CD4-positive, alpha-beta T cell treated with Interleukin-10 for 1 hour (primary cell): ENCODE measurements at regions not wholly inside any gene's neighbourhood (a gene's known extent, or its start where the extent isn't known, plus 50 kb on each side); places are given as distances from the start of the nearest gene placed in this dataset.

Source experiments
- DNase-seq: peaks from one replicate; pipeline ENCODE4 v3.0.0-alpha.2; 2020

DNA sequence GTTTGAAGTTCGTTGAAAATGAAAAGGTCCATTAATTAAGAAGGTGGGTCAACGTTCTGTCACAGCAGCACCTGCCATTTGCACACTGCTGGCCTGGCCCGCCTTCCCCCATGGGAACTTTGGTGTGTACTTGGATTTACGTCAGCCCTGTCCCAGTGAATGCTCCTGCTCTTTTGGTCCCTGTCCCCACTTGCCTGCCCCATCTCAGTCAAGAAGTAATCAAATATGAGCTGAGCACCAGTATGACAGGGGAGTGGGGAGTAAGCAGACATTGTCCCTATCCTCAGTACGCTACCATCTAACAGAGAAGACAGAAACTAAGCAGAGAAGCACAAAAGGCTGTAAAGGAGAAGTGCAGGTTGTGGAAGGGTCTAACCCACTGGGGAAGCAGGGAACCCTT, 65.1 kb downstream of the SLC4A3 start:
- no peak for DNase-seq

DNA sequence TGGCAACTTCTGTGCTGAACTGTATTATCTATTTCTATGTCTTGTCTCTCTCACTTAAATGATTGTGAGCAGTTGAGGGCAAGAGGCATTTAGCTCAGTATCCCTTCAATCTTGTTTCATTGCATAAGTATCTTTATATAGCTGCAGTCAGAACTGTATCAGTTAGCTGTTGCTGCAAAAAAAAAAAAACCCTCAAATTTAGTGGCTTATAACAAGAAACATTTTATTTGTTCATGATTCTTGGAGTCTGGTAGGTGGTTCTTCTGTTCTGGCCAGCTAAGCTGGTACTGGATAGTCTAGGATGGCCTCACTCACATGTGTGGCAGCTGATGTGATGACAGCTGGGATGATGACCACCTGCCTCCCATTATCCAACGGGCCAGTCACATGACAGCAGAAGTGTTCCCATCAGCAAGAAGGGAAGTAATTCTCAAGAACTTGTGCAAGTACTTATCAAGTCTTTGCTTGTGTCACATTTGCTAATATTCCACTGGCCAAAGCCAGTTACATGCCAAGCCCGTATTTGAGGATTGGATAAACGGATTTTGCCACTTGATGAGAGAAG, 67.8 kb downstream of the SLC4A3 start:
- no peak for DNase-seq

DNA sequence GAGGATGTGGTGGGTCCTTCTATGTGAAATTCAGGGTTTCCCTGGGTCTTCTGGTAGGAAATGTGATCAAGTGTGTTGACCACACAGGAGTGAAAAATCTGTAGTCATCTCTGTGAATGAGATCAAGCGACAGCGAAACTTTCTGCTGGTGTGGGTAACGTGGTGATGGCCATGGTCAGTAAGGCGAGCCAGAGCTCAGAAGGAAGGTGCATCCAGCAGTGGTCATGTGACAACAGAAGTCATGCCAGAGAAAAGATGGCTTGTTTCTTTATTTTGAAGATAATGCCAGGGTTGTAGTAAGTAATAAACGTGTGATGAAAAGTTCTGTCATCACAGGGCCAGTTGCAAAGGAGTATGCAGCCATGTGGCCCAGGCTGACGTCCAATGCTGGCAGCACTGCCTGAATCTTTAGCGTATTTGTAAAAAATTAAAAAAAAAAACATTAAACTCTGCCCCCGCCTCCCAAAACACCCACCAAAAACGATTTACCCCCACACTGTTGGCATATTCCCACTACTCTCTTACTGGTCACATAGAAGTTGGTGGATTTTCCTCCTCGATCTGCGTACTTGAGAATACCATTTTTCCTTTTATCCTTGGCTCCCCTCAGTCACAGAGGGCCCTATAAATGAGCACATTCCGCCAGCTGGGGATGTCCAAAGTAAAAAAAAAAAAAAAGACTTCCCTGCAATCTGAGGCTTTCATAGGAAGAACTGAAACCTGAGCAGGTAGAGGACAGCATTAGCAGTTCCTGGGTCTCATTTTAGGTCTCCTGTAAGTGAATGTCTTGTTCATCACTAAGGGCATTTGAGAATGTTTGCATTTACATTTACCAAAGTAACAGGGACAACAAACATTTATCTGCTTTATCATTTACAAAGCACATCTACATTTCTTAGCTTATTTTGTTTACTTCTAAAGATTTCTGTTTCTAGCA, 70.6 kb downstream of the SLC4A3 start:
- DNase-seq = no peak

DNA sequence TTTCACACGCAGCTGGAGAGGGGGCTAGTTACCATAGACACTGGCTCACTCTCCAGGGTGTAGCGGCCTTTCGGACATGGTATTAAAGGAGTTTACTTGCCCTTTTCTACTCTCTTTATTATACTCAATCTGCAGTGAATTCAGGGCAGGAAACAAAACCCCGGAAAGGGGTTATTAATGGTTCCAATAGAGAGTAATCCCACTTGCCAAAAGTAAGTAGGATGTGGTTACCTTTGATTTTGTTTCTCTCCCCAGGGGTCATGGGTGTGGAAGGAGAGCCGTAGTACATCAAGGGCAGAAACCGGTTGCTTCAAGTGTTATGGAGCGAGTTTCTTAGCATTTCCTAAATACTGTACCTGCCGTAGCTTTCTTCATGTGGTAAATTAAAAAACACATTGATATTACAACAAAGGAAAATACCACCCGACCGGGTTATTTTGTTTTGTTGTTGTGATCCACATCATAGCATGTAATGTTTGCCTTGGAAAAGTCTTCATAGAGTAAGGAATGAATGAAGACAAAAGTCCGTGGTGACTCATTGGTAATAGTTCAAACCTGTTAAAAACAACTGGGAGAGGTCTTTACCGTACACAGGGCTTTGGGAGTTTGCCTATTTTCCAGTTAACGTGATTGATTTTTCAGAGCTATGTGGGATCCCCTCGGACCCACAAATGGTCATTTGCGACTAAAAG, 71.5 kb downstream of the SLC4A3 start:
- no peak for DNase-seq

DNA sequence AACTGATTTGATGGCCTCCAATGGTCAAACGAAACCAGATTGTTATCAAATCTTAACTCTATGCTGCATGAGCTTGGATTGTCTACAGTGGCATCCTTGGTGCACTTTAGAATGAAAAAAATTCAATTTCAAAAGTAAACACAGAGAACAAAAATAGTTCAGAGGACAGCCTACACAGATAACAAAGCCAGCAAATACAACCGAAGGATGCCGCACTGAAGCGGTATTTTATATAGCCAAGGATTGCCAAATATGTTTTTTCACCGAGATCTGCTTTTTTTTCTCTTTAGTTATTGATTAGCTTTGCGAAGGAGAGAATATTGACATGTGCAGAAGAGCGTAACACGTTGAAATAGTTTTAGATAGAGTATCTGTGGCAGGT, 72.0 kb downstream of the SLC4A3 start:
- no peak for DNase-seq

DNA sequence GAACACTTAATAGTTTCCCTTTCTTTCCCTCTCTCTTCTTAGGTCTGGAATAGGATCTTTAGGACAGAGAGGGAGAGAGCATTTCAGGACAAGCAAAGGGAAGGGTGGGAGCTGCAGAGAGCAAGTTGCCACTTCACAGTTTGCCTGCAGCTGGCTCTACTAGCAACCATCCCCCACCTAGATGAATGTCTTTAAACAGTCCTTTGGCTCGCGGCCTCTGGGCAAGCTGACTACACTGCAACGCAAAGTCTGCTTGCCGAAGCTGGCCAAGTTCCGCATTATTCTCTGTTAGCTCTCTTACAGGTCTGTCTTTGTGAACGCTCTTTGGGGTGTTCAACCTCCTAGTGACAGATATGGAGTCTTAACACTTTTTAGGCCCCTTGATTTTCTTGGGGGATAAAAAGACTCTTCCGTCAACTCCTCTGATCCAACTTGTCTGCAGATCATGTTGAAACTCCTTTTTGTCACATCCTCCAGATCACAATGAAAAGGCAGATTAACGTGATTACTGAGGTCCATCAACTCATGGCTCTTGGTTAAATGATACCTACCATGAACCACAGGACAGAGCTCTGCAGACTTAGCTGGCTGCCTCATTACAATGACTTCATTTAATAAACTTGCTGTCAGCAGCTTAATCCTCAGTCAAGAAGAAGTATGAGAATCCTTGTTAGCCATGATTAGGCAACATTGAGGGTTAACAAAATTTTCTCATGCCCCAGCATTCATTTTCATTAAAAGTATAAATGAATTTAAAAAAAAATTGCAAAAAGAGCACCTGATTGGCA, 74.6 kb downstream of the SLC4A3 start:
- no peak for DNase-seq

DNA sequence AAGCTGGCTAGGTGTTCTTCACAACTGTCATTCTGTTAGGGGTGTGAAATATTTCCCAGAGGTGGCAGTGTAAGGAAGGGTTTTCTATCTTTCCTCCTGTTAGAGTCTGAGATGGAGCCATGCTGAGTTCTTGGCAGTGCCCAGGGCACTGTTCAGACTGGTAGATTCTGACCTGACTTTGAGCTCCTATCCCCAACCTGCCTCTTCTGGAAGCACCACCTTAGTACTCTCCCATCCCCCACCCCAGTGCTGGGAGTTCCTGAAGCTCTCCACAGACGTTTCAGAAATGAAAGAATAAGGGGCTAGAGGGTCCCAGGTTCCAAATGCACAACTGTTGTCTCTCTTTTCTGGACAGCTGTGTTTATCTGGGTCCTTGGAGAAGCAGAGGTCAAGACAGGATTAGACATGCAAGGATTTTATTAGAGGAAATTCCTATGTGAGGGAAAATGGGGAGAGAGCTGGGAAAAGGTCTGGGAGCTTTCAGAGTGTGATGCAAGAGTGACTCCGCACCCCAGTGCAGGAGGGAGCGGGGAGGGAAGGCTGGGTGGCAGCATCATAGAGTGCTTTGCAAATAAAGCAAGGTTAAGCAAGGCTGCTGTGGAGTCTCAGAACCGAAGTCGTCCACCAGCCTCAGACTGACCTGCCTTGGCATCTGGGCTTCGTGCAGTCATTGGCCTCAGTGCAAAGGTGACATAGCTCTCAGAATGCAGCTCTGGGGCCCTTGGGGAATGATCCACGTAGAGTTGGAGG, 75.5 kb downstream of the SLC4A3 start:
- DNase-seq = no peak

DNA sequence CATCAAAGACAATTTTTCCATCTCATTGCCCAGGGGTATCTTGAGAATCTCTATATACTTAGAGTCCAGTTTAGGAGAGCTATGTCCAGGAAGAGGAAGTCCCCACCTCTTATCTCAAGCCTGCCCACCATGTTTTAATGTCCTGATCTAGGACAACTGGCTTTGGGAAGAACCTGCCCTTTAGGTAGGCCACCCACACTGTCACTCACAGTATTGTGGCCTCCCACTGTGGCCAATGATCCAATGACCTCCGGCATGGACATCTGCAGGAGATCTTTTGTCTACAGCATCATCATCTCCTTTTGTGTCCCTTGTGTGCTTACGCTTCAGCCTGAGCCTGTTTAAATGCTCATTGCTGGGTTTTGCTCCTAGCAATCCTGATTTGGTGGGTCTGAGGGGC, 77.4 kb downstream of the SLC4A3 start:
- no peak for DNase-seq

DNA sequence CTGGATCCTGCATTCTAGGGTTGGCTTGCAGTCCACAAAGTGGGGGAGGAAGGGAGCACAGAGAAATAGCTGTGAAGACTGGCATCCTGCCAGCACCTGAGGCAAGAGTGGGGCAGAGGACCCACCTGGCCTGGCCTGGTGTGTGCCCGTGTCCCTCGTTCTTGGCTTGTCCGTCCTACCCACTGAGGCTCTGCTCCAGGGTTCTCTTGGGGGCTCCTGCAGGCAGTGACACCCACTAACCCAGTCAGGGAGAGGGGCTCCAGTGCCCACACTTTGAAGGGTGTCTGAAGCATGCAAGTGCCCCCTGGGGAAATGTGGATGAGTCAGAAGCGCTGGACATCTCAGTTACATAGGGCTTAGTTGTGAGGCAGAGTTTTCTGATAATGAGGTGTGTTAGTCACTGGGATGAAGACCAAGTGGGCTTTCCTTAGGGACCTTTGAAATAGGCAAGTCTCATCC, 79.4 kb downstream of the SLC4A3 start:
- no peak for DNase-seq

DNA sequence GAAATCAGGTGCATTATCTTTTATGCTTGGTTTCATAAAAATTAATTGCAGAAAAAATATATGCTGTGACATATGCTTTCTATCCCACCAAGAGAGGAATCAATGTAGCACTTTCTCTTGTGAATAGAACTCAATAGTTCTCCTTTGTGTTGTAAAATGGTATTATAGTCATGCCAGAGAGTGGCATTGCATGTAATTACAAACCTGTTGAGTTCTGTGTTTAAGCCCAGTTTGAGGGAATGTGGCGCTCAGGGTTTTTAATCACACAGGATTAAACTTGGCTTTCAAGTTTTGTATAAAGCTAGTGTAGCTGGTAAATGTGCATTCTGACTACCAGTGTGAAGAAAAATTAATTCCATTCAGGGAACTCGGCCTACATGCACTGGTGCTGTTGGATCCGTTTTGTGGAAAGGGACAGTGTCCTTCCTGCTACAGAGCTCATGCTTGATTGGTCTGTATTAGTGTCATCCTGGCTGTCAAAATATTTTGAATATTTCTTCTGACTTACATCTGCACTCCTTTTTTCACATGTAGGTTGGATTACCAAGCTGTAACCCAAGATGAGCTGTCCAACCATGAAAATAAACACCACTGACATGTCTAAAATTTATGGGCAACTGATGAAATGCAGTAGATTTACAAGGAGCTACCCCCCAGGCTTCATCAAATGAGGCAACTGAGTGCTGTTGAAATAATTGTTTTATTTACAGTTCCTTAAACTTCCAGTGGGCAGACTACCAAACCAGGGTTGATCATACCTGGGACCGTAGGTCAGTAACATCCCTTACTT, 80.3 kb downstream of the SLC4A3 start:
- DNase-seq = no peak

DNA sequence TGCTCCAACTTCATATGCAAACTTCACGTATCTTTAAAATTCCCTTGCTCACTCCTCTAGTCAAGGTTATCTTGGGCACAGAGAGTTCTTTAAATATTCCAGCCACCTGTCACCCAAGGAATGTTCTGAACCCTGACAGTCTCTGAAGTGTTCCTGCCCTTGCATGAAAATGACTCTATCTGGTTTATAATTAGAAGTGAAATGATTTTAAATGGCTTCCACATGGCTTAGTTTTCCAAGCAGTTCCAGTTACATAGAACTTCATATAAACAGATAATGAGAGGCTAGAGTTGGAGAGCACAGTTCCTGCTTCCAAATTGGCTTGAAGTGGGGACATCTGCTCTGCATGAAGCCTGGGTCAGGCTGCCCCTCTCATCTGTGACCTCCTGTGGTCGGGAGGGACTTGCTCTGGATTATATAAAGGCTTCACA, 81.9 kb downstream of the SLC4A3 start:
- no peak for DNase-seq

DNA sequence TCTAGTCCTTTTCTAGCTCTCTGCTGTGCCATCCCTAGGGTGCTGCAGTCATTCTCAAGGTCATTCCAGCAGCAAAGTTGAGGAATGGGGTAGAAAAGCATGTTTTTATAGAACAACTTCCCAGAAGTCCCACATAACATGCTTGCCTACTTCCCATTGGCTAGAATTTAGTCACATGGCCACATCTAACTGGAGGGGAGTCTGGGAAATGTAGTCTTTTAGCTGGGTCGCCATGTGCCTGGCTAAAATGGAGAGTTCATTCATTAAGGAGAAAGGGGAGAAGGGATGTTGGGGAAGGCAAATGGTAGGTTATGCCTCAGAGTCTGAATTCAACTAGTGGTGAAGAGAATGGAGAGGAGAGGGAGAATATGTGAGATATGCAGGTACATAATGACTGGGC, 85.7 kb downstream of the SLC4A3 start:
- DNase-seq = no peak

DNA sequence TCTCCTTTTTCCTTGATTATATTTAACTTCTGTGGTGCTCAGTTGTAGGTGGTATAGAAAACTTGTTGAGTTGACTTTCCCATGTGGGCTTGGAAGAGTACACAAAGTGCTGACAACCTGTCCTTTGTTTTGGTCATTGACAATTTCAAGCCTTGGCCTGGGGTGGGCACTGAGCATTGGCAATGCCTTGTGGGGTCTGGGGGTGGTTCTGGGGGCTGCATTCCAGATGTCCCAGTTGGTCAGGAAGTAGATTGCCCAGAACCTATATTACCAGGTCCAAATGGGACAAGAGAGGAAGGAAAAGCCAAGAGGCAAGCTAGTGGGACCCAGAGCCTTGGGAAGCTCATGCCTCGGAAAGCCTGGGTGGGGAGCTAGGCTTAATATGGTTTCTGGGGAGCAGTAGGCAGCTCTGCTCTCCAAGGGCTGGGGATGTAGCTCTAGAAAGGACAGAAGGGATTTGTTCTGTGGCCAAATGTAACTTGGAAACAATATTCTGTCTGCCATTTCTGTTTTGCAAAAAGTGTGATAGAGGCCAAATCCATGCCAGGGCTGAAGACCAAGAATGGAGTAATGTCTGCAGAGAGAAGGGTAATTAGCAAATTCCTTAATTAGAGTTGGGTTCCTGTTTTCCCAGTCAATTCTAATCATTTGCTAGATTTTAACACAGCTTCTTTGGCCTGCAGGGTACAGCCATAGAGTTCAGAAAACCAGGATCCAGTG, 87.4 kb downstream of the SLC4A3 start:
- no peak for DNase-seq

DNA sequence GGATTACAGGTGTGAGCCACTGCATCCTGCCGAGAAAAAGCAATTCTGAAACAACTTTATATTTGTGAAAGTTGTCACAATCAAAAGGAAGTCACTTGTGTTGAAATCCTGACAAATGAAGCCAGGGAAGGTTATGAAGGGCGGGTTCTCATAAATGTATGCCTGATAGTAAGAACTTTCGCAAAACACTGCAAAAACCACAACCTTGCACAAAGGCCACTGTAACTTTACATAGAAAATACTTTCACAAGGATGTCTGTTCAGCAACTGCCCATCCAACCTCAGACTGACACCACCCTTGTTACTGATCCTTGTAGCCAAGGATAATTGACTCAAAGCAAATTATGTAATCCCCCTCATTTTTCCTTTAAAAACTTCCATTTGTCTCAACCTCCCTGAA, 90.6 kb downstream of the SLC4A3 start:
- no peak for DNase-seq

DNA sequence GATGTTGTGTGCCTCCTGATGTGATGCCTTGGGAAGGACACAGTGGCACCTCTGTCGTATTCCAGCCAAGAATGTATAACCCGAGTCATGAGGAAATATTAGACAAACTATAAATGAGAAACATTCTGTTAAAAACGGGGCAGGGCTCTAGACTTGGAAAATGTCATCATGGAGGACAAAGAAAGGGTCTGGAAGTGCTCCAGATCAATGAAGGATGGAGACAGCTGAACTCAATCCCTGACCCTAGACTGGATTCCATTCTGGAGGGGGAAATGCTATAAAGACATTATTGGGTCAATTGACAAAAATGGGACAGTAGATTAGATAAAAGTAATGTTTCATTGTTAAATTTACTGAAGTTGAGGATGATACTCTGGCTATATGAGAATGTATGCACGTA, 92.1 kb downstream of the SLC4A3 start:
- DNase-seq = no peak

DNA sequence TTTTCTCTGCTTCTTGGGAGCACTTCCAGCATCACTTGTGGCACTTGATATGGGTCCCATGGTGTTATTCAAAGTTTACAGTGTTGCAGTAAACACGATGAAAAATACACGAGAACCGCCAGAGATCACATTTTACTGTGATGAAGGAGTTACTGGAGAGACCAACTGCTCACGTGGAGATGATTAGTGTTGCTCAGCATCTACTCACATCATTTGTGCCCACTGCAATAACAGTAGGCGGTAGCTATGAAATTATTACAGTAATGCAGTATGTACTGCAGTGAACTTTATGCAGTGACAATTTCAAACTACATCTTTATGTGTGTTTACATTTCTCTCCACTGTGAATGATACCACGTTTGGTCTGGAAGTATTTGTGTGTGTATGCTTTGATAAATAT, 93.5 kb downstream of the SLC4A3 start:
- no peak for DNase-seq

DNA sequence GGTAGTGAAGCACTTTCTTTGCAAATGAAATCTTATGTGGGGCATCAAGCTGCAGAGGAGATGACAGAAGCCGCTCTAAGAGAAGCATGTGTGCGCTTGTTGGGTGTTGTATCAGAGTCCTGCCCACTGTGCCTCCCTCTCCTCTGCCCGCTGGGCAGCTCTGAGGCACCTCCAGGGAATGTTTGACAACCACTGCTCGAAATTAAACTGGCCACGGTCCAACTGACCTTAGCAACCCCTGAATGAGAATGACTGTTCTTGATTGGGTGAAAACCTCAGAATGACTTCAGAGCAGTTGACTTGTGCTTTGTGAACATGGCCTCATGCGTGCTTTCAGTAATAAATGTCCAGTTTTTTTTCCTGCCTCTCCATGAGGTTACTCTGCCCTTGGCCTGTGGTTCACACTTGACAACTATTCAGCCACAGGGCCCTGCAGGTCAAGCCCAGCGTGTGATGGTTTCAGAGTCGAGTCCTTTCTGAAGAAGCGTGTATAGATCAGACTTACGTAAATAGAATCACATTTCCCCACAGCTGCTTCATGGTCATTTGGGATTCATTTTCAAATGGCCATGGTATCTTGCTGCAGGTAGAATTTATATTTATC, 94.9 kb downstream of the SLC4A3 start:
- DNase-seq = no peak

DNA sequence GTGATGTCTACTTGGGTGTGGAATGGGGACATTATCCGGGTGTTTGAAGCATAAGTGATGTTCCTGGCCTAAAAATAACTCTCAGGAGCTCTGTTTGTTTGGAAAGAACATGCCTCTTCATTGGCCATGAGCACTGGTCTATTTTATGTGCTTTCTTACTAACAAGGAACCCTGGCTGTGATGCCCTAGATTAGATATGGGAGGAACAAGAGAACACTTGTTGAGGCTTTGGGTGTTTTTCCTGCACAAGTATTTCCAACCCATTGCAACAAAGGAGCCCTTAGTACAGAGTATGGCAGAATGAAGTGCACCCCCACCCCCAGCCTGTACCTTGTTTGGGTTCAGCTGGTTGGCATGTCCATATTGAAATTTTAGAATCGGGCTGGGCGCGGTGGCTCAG, 95.9 kb downstream of the SLC4A3 start:
- no peak for DNase-seq

DNA sequence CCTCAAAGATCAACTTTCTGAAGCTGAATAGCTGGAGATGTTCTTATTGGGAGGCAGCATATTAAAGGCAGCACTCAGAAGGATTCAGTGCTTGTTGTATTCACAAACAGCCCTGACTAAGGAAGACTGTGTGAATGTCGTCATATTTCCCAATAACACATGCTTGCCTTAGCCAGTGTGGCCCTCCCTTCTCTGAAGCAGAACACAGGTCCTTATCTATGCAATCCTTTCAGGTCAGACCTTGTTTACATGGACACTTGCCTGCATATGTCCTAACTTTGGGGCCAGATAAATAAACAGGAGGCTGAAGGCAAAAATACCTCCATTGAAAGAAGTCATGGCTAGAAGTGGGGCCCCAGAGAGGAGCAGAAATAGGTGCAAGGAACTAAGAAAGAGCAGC, 97.2 kb downstream of the SLC4A3 start:
- no peak for DNase-seq

DNA sequence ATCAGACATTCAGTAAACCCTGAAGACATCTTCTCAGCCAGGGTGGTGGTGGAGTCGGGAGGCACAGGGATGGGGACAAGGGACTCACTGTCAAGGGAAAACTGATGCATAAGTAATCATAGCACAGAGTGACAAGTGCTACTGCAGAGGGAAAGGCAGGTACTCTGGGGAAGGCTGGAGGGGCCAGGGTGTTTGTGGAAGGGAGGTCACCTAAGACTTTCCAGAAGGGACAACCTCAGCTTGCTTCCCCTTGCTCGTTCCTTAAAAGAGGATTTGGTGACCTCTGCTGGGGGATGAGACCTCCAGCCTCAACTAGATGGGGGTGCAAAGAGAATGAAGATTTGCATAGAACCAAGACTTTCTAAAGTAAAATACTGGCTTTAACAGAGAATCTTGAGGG, 99.5 kb downstream of the SLC4A3 start:
- no peak for DNase-seq
